Breast epithelium (tissue), 3 donors: ENCODE measurements at regions not wholly inside any gene's neighbourhood (a gene's known extent, or its start where the extent isn't known, plus 50 kb on each side); places are given as distances from the start of the nearest gene placed in this dataset.

Experiments
- CTCF ChIP-seq, 3 donors: fragments of 450-650 bp; IDR thresholded peaks; one replicate each; pipeline ENCODE4 v1.5.1; 2016 to 2017; ENCODE audit warnings: antibody characterized with exemption in 3 of 3, mild to moderate bottlenecking in 3 of 3, moderate library complexity in 3 of 3
- POLR2A ChIP-seq: fragments of 450-650 bp; IDR thresholded peaks from one replicate; pipeline ENCODE4 v1.6.1; 2016; ENCODE audit warnings: antibody characterized with exemption, mild to moderate bottlenecking, moderate library complexity
- POLR2AphosphoS5 ChIP-seq, 3 donors: sonication (generic); formaldehyde crosslinking; IDR thresholded peaks; one replicate each; pipeline ENCODE4 v1.6.1; 2017; ENCODE audit warnings: antibody characterized with exemption in 3 of 3

GRCh38 chr6:22975079-22975478, 405.7 kb downstream of the HDGFL1 start:
- TF ChIP-seq POLR2AphosphoS5 (IDR thresholded peaks at IDR 0.05) (no peak), POLR2A (no peak), CTCF (IDR thresholded peaks at IDR 0.05) (no peak)
